ENCODE measurements at regions not wholly inside any gene's neighbourhood (a gene's known extent, or its start where the extent isn't known, plus 50 kb on each side); places are given as distances from the start of the nearest gene placed in this dataset.

GRCh38 chr21:28541371-28542112 is 451.1 kb downstream of the LTN1 start:
- CTCF ChIA-PET, result interaction anchor here (1.0 kb wide), 1 partner anchor 24 kb away, joined by 3 read pairs; no protein-coding TSS in a partner anchor
- DNase-seq (ENCODE audit: extremely low spot score), result no peak
- no peak for TF ChIP-seq CTCF (IDR thresholded peaks at IDR 0.05; ENCODE audit: control extremely low read depth, extremely low read depth, low read depth, missing control alignments)
- POLR2A ChIA-PET, result no interaction called here

DNA sequence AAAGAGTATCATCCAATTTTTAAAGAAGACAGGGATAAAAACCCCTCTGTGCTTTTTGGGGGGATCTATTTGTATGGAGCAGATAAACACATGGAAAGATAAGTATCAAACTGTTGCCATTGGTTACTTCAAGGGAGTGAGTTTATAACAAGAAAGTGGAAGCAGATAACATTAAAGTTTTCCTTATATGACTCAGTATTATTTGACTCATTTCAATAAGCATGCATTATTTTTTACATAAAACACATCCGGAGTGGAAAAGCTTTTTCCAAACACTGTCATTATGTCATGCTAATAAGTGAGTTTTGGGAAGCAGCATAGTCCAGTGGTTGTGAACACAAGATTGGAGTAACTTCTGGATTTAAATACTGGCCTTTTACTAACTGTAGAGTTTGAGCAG is 452.2 kb downstream of the LTN1 start:
- DNase-seq (ENCODE audit: extremely low spot score), result no peak
- TF ChIP-seq CTCF (IDR thresholded peaks at IDR 0.05; ENCODE audit: control extremely low read depth, extremely low read depth, low read depth, missing control alignments), result no peak
- ChIA-PET CTCF (interaction anchor here (1.0 kb wide), 1 partner anchor 23 kb away, joined by 3 read pairs; no protein-coding TSS in a partner anchor), POLR2A (no interaction called here)

DNA sequence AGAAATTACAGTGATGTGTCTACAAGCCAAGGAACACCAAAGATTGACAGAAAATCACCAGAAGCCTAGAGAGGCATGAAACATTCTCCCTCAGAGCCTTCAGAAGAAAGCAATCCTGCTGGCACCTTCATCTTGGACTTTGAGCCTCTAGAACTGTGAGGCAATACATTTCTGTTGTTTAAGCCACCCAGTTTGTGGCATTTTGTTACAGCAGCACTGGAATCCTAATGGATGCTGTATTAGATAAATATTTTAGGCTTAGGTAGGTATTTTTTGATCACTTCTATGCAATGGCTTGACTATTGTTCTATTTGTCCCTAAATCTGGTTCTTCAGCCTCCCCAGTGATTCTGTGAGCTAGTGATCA is 453.1 kb downstream of the LTN1 start:
- ChIA-PET POLR2A (no interaction called here), CTCF (no interaction called here)
- no peak for TF ChIP-seq CTCF (IDR thresholded peaks at IDR 0.05; ENCODE audit: control extremely low read depth, extremely low read depth, low read depth, missing control alignments)
- DNase-seq (ENCODE audit: extremely low spot score), result no peak

GRCh38 chr21:28538987-28539622 is 453.6 kb downstream of the LTN1 start:
- ChIA-PET CTCF (no interaction called here), POLR2A (no interaction called here)
- DNase-seq (ENCODE audit: extremely low spot score), result no peak
- no peak for TF ChIP-seq CTCF (IDR thresholded peaks at IDR 0.05; ENCODE audit: control extremely low read depth, extremely low read depth, low read depth, missing control alignments)

- CTCF ChIA-PET, result interaction anchor here (0.8 kb wide), 2 partner anchors 21 to 208 kb away, joined by 3 read pairs; no protein-coding TSS in a partner anchor
- POLR2A ChIA-PET, result no interaction called here
- no peak for DNase-seq (ENCODE audit: extremely low spot score)
- TF ChIP-seq CTCF (IDR thresholded peaks at IDR 0.05; ENCODE audit: control extremely low read depth, extremely low read depth, low read depth, missing control alignments), result no peak
Observed at GRCh38 chr21:28537371-28538079, 455.2 kb downstream of the LTN1 start.

GRCh38 chr21:28532446-28532845 is 460.2 kb downstream of the LTN1 start:
- CTCF ChIA-PET, result no interaction called here
- TF ChIP-seq CTCF (IDR thresholded peaks at IDR 0.05; ENCODE audit: control extremely low read depth, extremely low read depth, low read depth, missing control alignments), result no peak
- POLR2A ChIA-PET, result no interaction called here
- no peak for DNase-seq (ENCODE audit: extremely low spot score)
